Activated naive CD4-positive, alpha-beta T cell treated with anti-CD3 and anti-CD28 coated beads, Interleukin-2, amount 50 U/mL, for 72 hours (primary cell): ENCODE measurements at regions not wholly inside any gene's neighbourhood (a gene's known extent, or its start where the extent isn't known, plus 50 kb on each side); places are given as distances from the start of the nearest gene placed in this dataset.
"Not testable (repeated sequence)": the region's sequence is repeated elsewhere in the genome, so short reads cannot be mapped to it uniquely, and the experiment has no call there.

Experiments used
- ATAC-seq, 2 donors: fragments of 150-1000 bp; cut with Tn5 transposase; 2 replicates each; pipeline ENCODE4 v1.10.0; 2021; ENCODE audit warnings: mild to moderate bottlenecking in 2 of 2, moderate library complexity in 2 of 2
- DNase-seq, 2 donors: peaks; one replicate each; pipeline ENCODE4 v3.0.0; 2021 to 2022; ENCODE audit warnings: low spot score in 2 of 2
- H3K27ac Mint-ChIP-seq, 2 donors: one replicate each; pipeline ENCODE4 v1.8.0; 2022; ENCODE audit warnings: mild to moderate bottlenecking in 2 of 2, mixed read lengths in 2 of 2
- H3K36me3 Mint-ChIP-seq, 2 donors: one replicate each; pipeline ENCODE4 v1.8.0; 2022; ENCODE audit warnings: mixed read lengths in 2 of 2
- H3K9me3 Mint-ChIP-seq, 2 donors: one replicate each; pipeline ENCODE4 v1.8.0; 2022; ENCODE audit warnings: mixed read lengths in 2 of 2

- DNase-seq (no peak), ATAC-seq (no peak)
- no peak overlapping the region for H3K27ac Mint-ChIP-seq
- no peaks in the 10 kb centered on the region for H3K9me3 Mint-ChIP-seq
- no peaks in the 10 kb centered on the region for H3K36me3 Mint-ChIP-seq
Observed at GRCh38 chr22:49011769-49012648, 815.7 kb downstream of the BRD1 start.

- H3K27ac Mint-ChIP-seq = no peak overlapping the region
Observed at GRCh38 chr22:49011379-49011768, 816.3 kb downstream of the BRD1 start.

DNA sequence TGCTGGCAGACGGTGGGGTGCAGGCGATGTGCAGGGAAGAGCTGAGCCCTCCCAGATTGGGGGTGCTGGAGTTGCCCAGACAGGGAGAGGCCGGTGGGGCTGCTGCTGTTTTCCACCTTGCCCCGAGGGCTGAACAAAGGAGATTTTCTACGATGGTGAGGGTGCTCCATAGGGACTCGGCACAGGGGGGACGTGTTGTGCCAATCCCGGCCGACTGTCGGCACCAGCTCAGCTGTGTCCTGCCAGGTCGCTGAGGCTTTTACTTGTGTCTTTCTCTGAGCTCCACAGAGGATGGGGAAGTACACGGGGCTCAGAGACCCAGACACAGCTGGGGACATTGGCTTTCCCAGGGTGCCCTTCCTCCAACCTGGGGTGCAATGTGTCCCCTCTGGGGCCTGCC, 816.8 kb downstream of the BRD1 start:
- ATAC-seq (no peak), DNase-seq (no peak)
- Mint-ChIP-seq H3K9me3 (no peaks in the 10 kb centered on the region), H3K27ac (no peak overlapping the region), H3K36me3 (no peaks in the 10 kb centered on the region)

More at GRCh38 chr22:49011379-49011768, 816.3 kb downstream of the BRD1 start:
- DNase-seq (no peak), ATAC-seq (no peak)
- Mint-ChIP-seq H3K9me3 (no peaks in the 10 kb centered on the region), H3K36me3 (no peaks in the 10 kb centered on the region)

GRCh38 chr22:49010070-49010863, 817.4 kb downstream of the BRD1 start:
- H3K9me3 Mint-ChIP-seq = no peaks in the 10 kb centered on the region
- ATAC-seq (no peak), DNase-seq (no peak)
- H3K36me3 Mint-ChIP-seq = no peaks in the 10 kb centered on the region
- H3K27ac Mint-ChIP-seq = no peak overlapping the region

DNA sequence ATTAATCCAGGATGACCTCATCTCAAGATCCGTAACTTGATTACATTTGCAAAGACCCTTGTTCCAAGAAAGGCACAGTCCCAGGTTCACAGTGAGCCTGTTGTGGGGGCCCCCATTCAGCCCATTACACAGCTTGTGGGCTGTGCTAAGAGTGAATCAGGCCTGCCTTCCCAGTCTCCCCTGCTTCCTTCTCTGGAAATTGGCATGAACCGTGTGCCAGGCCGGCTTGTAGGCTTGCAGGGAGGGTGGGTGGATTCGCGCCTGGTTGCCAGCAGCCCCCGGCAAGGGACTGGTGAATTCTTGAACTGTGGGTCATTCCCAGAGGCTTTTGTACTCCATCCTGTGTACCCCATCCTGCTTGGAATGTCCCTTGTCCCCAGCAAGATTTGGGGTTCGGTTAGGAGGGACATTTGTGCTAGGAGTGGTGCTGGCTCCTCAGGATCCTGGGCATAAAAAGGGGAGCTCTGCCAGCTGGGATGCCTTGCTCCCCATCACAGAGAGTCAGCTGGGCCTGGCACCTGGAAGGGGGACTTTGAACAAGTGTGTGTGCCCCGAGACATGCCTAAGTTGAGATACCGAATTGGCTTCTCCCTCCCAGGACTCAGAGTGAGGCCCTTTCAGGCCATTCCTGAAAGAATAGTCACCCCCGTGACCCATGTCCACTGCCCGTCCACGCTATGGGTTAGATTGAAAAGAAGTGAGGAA, 818.2 kb downstream of the BRD1 start:
- DNase-seq = no peak

DNA sequence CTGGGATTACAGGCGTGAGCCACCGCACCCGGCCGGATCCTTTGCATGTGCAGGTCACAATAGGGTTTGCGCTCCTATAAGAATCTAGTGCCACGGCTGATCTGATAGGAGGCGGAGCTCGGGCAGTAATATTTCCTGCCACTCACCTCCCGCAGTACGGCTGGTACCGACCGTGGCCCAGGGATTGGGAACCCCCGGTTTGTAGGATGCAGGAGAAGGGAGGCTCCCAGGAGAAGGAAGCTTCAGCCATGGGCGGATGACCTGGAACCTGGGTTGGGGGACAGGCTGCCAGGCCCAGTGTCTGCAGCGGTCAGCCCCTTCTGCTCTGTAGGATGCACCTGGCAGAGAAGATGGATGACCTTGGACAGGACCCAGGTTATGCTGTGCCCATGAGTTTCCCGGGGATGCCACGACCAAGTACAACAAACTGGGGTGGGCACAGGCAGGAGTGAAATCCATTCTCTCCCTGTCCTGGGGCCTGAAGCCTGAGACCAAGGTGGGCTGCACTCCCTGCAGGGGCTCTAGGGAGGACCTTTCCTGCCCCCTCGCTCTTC, 818.9 kb downstream of the BRD1 start:
- Mint-ChIP-seq H3K27ac (no peak overlapping the region), H3K36me3 (no peaks in the 10 kb centered on the region), H3K9me3 (no peaks in the 10 kb centered on the region)
- no peak for ATAC-seq
- no peak for DNase-seq

More for the DNA sequence above, 818.2 kb downstream of the BRD1 start:
- no peaks in the 10 kb centered on the region for H3K36me3 Mint-ChIP-seq
- no peak for ATAC-seq
- H3K9me3 Mint-ChIP-seq = no peaks in the 10 kb centered on the region
- no peak overlapping the region for H3K27ac Mint-ChIP-seq

GRCh38 chr22:49007013-49007653, 820.5 kb downstream of the BRD1 start:
- Mint-ChIP-seq H3K36me3 (no peaks in the 10 kb centered on the region), H3K9me3 (peaks cover 0 to 3% of the 10 kb centered on the region in 2 donors), H3K27ac (no peak overlapping the region)
- no peak for ATAC-seq
- DNase-seq = no peak

GRCh38 chr22:49006207-49007012, 821.3 kb downstream of the BRD1 start:
- no peak for DNase-seq
- peaks cover 6 to 10% of the 10 kb centered on the region in 2 donors for H3K9me3 Mint-ChIP-seq

DNA sequence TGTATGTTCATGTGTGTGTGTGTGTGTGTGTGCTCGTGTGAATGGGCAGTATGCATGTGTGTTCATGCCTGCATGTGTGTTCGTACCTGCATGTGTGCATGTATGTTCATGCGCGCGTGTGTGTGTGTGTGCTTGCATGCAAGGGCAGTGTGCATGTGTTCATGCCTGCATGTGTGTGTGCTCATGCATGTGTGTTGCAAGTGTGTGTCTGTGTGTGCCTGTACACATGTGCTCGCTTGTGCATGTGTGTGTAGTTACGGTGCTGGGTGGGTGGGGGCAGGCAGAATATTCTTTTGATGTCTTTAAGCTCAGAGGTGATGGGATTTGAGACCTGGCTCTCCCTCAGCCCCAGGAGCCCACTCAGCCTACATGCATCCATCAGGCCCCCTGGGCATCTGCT, 822.1 kb downstream of the BRD1 start:
- Mint-ChIP-seq H3K9me3 (peaks cover 10 to 15% of the 10 kb centered on the region in 2 donors), H3K27ac (no peak overlapping the region), H3K36me3 (peaks cover 8 to 11% of the 10 kb centered on the region in 2 donors)
- no peak for DNase-seq
- no peak for ATAC-seq

More at GRCh38 chr22:49006207-49007012, 821.3 kb downstream of the BRD1 start:
- Mint-ChIP-seq H3K36me3 (peaks cover 7% of the 10 kb centered on the region in 2 donors), H3K27ac (no peak overlapping the region)
- no peak for ATAC-seq

- Mint-ChIP-seq H3K27ac (no peak overlapping the region), H3K9me3 (peaks cover 16 to 20% of the 10 kb centered on the region in 2 donors), H3K36me3 (peaks cover 11 to 13% of the 10 kb centered on the region in 2 donors)
- no peak for DNase-seq
- no peak for ATAC-seq
Observed at GRCh38 chr22:49004484-49005399, 822.9 kb downstream of the BRD1 start.

DNA sequence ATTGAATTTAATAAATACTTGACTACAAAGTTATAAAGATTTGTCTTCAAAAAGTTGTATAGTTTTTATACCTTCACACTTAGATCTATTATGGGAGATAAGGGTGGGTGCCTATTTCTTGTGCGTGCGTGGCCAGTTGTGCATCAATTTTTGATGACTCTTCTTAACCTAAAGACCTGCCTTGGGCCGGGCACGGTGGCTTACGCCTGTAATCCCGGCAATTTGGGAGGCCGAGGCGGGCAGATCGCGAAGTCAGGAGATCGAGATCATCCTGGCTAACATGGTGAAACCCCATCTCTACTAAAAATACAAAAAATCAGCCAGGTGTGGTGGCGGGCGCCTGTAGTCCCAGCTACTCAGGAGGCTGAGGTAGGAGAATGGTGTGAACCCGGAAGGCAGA, 830.1 kb downstream of the BRD1 start:
- ATAC-seq, H3K27ac Mint-ChIP-seq, DNase-seq: not testable (repeated sequence)
- H3K36me3 Mint-ChIP-seq = peaks cover 11 to 13% of the 10 kb centered on the region in 2 donors
- peaks cover 16 to 20% of the 10 kb centered on the region in 2 donors for H3K9me3 Mint-ChIP-seq

DNA sequence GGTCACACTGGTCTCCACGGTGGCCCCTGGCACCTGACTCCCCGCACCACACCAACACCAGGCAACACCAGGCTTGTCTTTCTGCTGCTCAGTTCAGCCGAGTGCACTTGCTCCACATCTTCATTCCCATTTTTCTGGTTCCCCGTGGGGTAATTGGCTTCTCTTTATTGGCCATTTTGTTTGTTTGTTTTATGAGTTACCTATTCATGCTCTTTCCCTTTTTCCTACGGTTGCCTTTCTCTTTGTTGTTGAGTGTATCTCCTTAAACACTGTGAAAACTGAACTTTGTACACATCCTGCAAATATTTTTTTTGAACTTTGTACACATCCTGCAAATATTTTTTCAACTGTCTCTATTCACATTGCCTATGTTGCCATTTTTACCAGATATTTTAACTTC, 834.0 kb downstream of the BRD1 start:
- no peak for DNase-seq

DNA sequence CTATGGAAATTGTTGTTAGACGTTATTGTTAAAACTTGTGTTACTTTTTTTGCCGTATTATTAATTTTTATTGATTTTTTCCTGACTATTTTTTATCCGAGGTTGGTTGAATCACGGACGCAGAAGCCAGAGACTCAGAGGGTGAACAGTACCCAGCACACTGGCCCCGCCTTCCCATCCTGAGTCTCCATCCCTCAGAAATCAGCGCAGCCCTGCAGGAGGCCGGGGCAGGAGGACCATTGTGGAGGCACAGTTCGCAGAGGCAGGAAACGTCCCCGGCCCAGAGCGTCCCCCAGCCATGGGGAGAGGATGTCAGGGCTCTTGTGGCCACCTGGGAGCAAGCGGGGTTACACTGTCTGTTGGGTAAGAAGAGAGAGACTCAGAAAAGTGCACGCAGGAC, 843.0 kb downstream of the BRD1 start:
- Mint-ChIP-seq H3K27ac (no peak overlapping the region), H3K36me3 (no peaks in the 10 kb centered on the region), H3K9me3 (peaks cover 5 to 6% of the 10 kb centered on the region in 2 donors)
- ATAC-seq (no peak), DNase-seq (no peak)

More for the DNA sequence above, 834.0 kb downstream of the BRD1 start:
- no peak for ATAC-seq
- peaks cover 8 to 9% of the 10 kb centered on the region in 2 donors for H3K9me3 Mint-ChIP-seq
- H3K27ac Mint-ChIP-seq = no peak overlapping the region
- peaks cover 0 to 5% of the 10 kb centered on the region in 2 donors for H3K36me3 Mint-ChIP-seq

DNA sequence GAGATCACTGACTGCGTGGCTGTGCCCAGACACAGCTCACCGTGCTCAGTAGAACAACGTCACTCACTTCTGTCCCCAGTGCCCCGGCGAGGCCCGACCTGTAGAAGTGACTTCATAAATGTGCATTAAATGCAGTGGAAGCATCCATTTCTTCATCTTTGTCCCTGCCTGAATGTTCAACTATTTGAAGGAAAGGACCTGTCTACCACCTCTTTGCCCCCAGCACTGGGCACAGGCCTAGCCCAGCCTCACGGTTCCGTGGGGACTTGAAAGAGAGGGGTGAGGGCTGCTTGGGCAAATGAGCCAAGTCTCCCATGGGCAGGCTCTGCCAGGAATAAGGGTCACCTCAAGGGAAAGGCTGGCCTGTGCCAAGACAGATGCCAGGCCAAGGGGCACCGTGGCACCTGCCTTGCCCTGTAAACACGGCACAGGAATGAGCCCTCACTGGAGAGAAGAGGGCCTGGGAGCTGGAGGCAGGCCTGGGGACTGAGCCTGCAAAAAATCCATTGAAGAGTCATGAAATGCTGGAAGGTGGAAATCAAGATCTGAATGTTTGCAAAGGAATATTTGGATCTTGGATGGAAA, 845.3 kb downstream of the BRD1 start:
- Mint-ChIP-seq H3K9me3 (peaks cover 6 to 8% of the 10 kb centered on the region in 2 donors), H3K27ac (no peak overlapping the region), H3K36me3 (no peaks in the 10 kb centered on the region)
- no peak for ATAC-seq
- no peak for DNase-seq
